Fibroblast of skin of left biceps (primary cell): ENCODE measurements at regions not wholly inside any gene's neighbourhood (a gene's known extent, or its start where the extent isn't known, plus 50 kb on each side); places are given as distances from the start of the nearest gene placed in this dataset.

ENCODE experiments used
- DNase-seq, 2 experiments: peaks; one replicate each; pipeline ENCODE4 v3.0.0-alpha.2; 2013; ENCODE audit warnings: low read depth in 2 of 2

GRCh38 chr20:60952861-60953260 lies 299.2 kb upstream of the CDH4 start:
- no peak for DNase-seq

GRCh38 chr20:60953321-60953720 lies 298.7 kb upstream of the CDH4 start:
- DNase-seq = no peak

GRCh38 chr20:60955706-60956105 lies 296.4 kb upstream of the CDH4 start:
- no peak for DNase-seq

GRCh38 chr20:60956194-60956593 lies 295.9 kb upstream of the CDH4 start:
- DNase-seq = no peak

GRCh38 chr20:60957621-60958020 lies 294.4 kb upstream of the CDH4 start:
- no peak for DNase-seq

GRCh38 chr20:60959971-60960370 lies 292.1 kb upstream of the CDH4 start:
- no peak for DNase-seq

GRCh38 chr20:60960500-60960899 lies 291.6 kb upstream of the CDH4 start:
- no peak for DNase-seq

- no peak for DNase-seq
Measured at GRCh38 chr20:60961551-60961950, 290.5 kb upstream of the CDH4 start.

GRCh38 chr20:60962367-60963045 lies 289.6 kb upstream of the CDH4 start:
- no peak for DNase-seq

- no peak for DNase-seq
Measured at GRCh38 chr20:60963146-60963545, 288.9 kb upstream of the CDH4 start.

- no peak for DNase-seq
Measured at GRCh38 chr20:60964911-60965310, 287.1 kb upstream of the CDH4 start.

- no peak for DNase-seq
Measured at GRCh38 chr20:60966031-60966430, 286.0 kb upstream of the CDH4 start.

- DNase-seq = no peak
Measured at GRCh38 chr20:60966766-60967165, 285.3 kb upstream of the CDH4 start.

GRCh38 chr20:60967431-60968316 lies 284.4 kb upstream of the CDH4 start:
- no peak for DNase-seq

- no peak for DNase-seq
Measured at GRCh38 chr20:60968853-60969720, 283.0 kb upstream of the CDH4 start.

GRCh38 chr20:60970601-60971000 lies 281.5 kb upstream of the CDH4 start:
- DNase-seq = no peak

- DNase-seq = no peak
Measured at GRCh38 chr20:60974022-60974421, 278.0 kb upstream of the CDH4 start.

- no peak for DNase-seq
Measured at GRCh38 chr20:60974441-60974945, 277.6 kb upstream of the CDH4 start.

GRCh38 chr20:60976139-60976538 lies 275.9 kb upstream of the CDH4 start:
- no peak for DNase-seq

GRCh38 chr20:60976913-60977312 lies 275.1 kb upstream of the CDH4 start:
- no peak for DNase-seq

GRCh38 chr20:60977901-60978300 lies 274.2 kb upstream of the CDH4 start:
- no peak for DNase-seq

GRCh38 chr20:60984666-60985065 lies 267.4 kb upstream of the CDH4 start:
- no peak for DNase-seq
